HepG2 (cell line): ENCODE measurements at regions not wholly inside any gene's neighbourhood (a gene's known extent, or its start where the extent isn't known, plus 50 kb on each side); places are given as distances from the start of the nearest gene placed in this dataset.

Experiments used
- CTCF ChIP-seq: sonication (generic); formaldehyde crosslinking; IDR thresholded peaks from 2 replicates; pipeline ENCODE4 v1.5.0; 2020; ENCODE audit warnings: mild to moderate bottlenecking, missing genetic modification reagents, moderate library complexity
- ETV6 ChIP-seq: sonication (generic); formaldehyde crosslinking; conservative IDR thresholded peaks from 2 replicates; pipeline ENCODE4 v1.4.0; 2020; ENCODE audit warnings: missing genetic modification reagents
- FOXO4 ChIP-seq: sonication (generic); formaldehyde crosslinking; conservative IDR thresholded peaks from 2 replicates; pipeline ENCODE4 v1.8.1; 2023; ENCODE audit warnings: missing genetic modification reagents
- HINFP ChIP-seq: sonication (generic); formaldehyde crosslinking; IDR thresholded peaks from 2 replicates; pipeline ENCODE4 v1.4.0; 2020; ENCODE audit warnings: low read depth, mild to moderate bottlenecking, missing genetic modification reagents
- KDM5A ChIP-seq: fragments of 200-600 bp; sonication (generic); IDR thresholded peaks from 2 replicates; pipeline ENCODE4 v1.7.0; 2018; ENCODE audit warnings: antibody characterized with exemption, mild to moderate bottlenecking, low read length, borderline replicate concordance
- MAX ChIP-seq: IDR thresholded peaks from 2 replicates; pipeline ENCODE4 v1.6.1; 2012; ENCODE audit warnings: inconsistent platforms
- RAD51 ChIP-seq: fragments of 450-650 bp; IDR thresholded peaks from 2 replicates; pipeline ENCODE4 v1.6.1; 2016; ENCODE audit warnings: borderline replicate concordance
- SP4 ChIP-seq: sonication (generic); formaldehyde crosslinking; IDR thresholded peaks from 2 replicates; pipeline ENCODE4 v1.8.1; 2023; ENCODE audit warnings: mild to moderate bottlenecking, missing genetic modification reagents
- STAT5B ChIP-seq: sonication (generic); formaldehyde crosslinking; IDR thresholded peaks from 2 replicates; pipeline ENCODE4 v1.4.0; 2020; ENCODE audit warnings: missing genetic modification reagents
- TBP ChIP-seq: sonication (generic); formaldehyde crosslinking; IDR thresholded peaks from 2 replicates; pipeline ENCODE4 v1.5.0; 2020; ENCODE audit warnings: missing genetic modification reagents
- TGIF2 ChIP-seq: IDR thresholded peaks from 2 replicates; pipeline ENCODE4 v1.6.1; 2016; ENCODE audit warnings: control low read depth, missing compliant biosample characterization
- ZBTB3 ChIP-seq: sonication (generic); formaldehyde crosslinking; IDR thresholded peaks from 2 replicates; pipeline ENCODE4 v1.4.0; 2020; ENCODE audit warnings: low read depth, mild to moderate bottlenecking, moderate library complexity, missing genetic modification reagents, borderline replicate concordance
- ZBTB40 ChIP-seq, 2 experiments: fragments of 450-650 bp in 1 of 2; sonication (generic) in 1 of 2; formaldehyde crosslinking in 1 of 2; IDR thresholded peaks; 2 replicates each; pipeline versions ENCODE4 v1.6.1 to v1.8.0; 2016 to 2022; ENCODE audit warnings: antibody characterized with exemption in 1 of 2, mild to moderate bottlenecking in 1 of 2, missing genetic modification reagents in 1 of 2
- ZNF501 ChIP-seq: sonication (generic); formaldehyde crosslinking; IDR thresholded peaks from 2 replicates; pipeline ENCODE4 v1.5.1; 2020; ENCODE audit warnings: mild to moderate bottlenecking, moderate library complexity, missing genetic modification reagents
- ZNF737 ChIP-seq: sonication (generic); formaldehyde crosslinking; IDR thresholded peaks from 2 replicates; pipeline ENCODE4 v1.5.0; 2020; ENCODE audit warnings: missing genetic modification reagents, mild to moderate bottlenecking, borderline replicate concordance

- no peak for TF ChIP-seq ZBTB40 (IDR thresholded peaks at IDR 0.05)
- TF ChIP-seq ZBTB40 (CRISPR knock-in tag; IDR thresholded peaks at IDR 0.05): no peak; the same call in 1 of the 2 replicates
- TF ChIP-seq STAT5B (CRISPR knock-in tag): 0 out of 2 replicates have a peak, but pooled peaks have one; percentile 17
- TF ChIP-seq SP4 (CRISPR knock-in tag): no peak
- no peak for TF ChIP-seq TBP (CRISPR knock-in tag)
- TF ChIP-seq FOXO4: no peak
- no peak for TF ChIP-seq RAD51
- no peak for TF ChIP-seq ETV6
- TF ChIP-seq ZNF501: no peak
- no peak for TF ChIP-seq KDM5A
- no peak for TF ChIP-seq HINFP
- no peak for TF ChIP-seq CTCF
- 0 out of 2 replicates have a peak, but pooled peaks have one; percentile 9 for TF ChIP-seq MAX
- TF ChIP-seq ZNF737 (CRISPR knock-in tag): no peak
- no peak for TF ChIP-seq ZBTB3 (CRISPR knock-in tag)
- no peak for TF ChIP-seq TGIF2 (CRISPR knock-in tag)
Measured at GRCh38 chr5:92944903-92945604, 636.0 kb downstream of the NR2F1-AS1 start (continued).
